Epithelial cell of proximal tubule (primary cell): ENCODE measurements at regions not wholly inside any gene's neighbourhood (a gene's known extent, or its start where the extent isn't known, plus 50 kb on each side); places are given as distances from the start of the nearest gene placed in this dataset.
"Not testable (repeated sequence)": the region's sequence is repeated elsewhere in the genome, so short reads cannot be mapped to it uniquely, and the experiment has no call there.

Experiments
- DNase-seq: peaks from one replicate; pipeline ENCODE4 v3.0.0-alpha.2; 2011; ENCODE audit warnings: low read depth
- H3K4me3 ChIP-seq: 2 replicates; pipeline ENCODE4 v1.5.1; 2011; ENCODE audit warnings: low read depth, mild to moderate bottlenecking, low read length
- TF ChIP-seq, protein P1 (sequence below): conservative IDR thresholded peaks from 2 replicates; pipeline ENCODE4 v1.5.1; 2012; ENCODE audit warnings: low read depth, mild to moderate bottlenecking, low read length

DNA sequence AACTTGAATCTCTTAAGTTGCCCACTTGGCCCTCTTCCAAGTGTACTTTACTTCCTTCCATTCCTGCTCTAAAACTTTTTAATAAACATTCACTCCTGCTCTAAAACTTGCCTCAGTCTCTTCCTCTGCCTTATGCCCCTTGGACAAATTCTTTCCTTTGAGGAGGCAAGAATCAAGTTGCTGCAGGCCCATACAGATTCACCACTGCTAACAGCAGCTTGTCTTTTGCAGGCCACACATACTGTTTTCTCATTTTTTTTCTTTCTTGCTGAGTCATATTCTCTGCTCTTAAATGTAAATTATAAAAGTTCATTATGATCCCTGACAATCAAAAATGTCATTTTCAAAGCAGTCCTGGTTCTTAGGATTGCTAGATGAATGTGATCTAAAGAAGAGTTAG lies 1820.8 kb upstream of the FLRT2 start:
- TF ChIP-seq, protein P1, sequence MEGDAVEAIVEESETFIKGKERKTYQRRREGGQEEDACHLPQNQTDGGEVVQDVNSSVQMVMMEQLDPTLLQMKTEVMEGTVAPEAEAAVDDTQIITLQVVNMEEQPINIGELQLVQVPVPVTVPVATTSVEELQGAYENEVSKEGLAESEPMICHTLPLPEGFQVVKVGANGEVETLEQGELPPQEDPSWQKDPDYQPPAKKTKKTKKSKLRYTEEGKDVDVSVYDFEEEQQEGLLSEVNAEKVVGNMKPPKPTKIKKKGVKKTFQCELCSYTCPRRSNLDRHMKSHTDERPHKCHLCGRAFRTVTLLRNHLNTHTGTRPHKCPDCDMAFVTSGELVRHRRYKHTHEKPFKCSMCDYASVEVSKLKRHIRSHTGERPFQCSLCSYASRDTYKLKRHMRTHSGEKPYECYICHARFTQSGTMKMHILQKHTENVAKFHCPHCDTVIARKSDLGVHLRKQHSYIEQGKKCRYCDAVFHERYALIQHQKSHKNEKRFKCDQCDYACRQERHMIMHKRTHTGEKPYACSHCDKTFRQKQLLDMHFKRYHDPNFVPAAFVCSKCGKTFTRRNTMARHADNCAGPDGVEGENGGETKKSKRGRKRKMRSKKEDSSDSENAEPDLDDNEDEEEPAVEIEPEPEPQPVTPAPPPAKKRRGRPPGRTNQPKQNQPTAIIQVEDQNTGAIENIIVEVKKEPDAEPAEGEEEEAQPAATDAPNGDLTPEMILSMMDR: no peak
- DNase-seq: no peak
- H3K4me3 ChIP-seq: no peak overlapping the region

DNA sequence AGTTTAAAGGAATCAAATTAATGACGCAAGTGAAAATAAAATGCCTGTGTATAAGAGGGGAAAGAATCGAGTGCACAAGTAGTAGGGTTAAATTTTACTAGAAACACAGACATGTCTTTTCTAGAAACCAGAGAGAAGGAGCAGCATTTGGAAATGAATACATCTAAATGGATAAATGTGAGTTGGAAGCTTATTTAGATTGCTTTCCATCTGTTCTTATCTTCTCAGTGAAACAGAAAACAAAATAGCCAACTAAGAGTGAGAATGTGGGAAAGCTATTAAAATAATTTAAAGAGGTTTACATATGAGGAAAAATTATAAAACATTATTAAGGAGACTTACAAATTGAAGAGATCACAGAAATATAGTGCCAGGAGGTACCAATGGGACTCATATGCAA lies 1818.9 kb upstream of the FLRT2 start:
- H3K4me3 ChIP-seq: no peak overlapping the region
- DNase-seq: no peak
- TF ChIP-seq, protein P1: no peak

DNA sequence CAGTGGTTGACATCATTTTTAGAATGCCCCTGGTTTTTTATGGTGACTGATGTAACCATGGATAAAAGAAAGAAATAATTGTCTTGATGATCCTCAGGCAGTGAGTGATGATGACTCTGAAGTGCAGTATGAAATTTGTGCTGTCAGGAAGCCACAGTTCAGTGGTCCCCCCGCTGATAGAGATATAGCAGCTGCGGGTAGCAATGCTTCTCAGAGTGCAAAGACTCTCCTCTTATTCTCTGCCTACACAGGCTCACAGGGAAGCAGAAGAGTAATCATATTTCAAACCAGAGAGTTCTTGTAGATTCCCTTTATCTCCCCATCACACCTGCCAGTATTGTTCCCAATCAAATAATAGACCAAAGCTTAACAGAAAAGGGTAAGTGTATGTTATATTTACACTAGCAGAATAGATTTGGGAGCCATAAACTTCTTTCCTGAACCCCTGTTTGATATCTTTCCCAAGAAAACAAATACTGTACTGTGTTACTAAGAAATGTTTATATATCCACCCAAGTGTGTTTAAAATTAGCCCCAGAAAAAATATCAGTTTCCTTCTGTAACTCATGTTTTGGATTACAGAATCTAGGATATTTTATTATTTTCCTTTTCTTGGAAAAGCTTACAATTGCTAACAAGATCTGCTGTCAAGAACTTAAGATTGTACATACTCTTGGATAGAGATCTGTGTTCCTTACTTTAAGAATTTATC lies 1817.4 kb upstream of the FLRT2 start:
- DNase-seq: no peak
- TF ChIP-seq, protein P1: no peak
- H3K4me3 ChIP-seq: no peak overlapping the region

DNA sequence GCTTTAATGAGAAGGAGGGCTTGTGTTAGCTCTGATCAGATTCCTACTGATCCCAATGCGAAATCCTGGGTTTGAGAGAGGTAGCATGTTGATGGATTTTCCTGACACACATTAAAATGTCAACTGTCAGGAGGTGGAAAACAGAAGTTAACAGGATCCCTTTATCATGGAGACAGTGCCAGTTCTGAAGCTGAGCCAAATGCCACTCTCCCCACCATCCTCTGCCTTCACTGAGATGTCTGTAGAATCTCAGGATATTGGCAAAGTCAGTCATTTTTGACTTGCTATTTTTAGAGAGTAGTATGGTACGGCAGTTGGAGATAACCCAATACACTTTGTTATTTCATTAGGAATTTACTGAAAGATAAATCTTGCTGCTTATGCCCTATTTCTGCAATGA lies 1816.2 kb upstream of the FLRT2 start:
- no peak for DNase-seq
- H3K4me3 ChIP-seq: no peak overlapping the region
- TF ChIP-seq, protein P1: no peak

DNA sequence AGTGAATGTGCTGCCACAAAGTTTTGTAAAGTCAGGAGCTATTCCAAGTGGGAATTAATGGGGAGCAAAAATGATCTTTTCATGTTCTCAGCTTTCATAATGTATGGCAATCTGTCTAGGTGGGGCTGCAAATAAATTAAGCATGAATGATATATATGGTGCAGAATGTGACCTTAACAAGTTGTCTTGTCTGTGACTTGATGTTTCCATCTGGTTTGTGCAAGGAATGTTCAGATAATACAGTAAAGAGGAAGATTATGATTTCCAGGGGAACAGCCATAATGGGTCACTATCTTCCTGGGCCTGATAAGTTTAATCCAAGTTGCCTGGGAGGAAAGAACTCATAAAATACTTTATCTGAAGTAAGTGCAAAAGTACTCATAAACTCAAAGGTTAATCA lies 1815.8 kb upstream of the FLRT2 start:
- H3K4me3 ChIP-seq: no peak overlapping the region
- TF ChIP-seq, protein P1: no peak
- no peak for DNase-seq

DNA sequence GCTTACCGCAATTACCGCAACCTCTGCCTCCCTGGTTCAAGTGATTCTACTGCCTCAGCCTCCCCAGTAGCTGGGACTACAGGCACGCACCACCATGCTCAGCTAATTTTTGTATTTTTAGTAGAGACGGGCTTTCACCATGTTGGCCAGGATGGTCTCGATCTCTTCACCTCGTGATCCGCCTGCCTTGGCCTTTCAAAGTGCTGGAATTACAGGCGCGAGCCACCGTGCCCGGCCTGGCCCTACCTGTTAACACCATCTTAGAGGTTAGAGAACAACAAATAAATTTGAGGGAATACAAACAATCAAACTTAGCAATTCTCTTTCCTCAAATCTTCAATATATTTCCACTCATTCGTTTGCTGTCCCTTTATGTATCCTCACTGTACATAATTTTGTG lies 1810.5 kb upstream of the FLRT2 start:
- not testable (repeated sequence) for DNase-seq, H3K4me3 ChIP-seq

DNA sequence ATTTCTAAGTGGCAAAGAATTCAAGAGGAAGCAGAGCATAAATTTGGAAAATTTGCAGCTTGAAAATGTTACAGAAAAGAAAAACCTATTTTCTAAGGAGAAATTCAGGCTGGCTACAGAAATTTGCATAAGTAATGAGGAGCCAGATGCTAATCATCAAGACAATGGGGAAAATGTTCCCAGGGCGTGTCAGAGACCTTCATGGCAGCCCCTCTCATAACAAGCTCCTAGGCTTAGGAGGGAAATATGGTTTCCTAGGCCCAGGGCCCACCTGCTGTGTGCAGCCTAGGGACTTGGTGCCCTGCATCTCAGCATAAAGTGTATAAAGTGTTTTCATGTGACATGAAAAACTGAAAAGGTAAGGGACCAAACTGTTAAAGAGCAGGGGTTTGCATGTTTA lies 1796.3 kb upstream of the FLRT2 start:
- no peak overlapping the region for H3K4me3 ChIP-seq
- no peak for DNase-seq
- TF ChIP-seq, protein P1: no peak
